DND-41 (cell line): ENCODE measurements at regions not wholly inside any gene's neighbourhood (a gene's known extent, or its start where the extent isn't known, plus 50 kb on each side); places are given as distances from the start of the nearest gene placed in this dataset.

Experiments used
- ATAC-seq: fragments of 200-7000 bp; cut with Tn5 transposase; 3 replicates; pipeline ENCODE4 v1.9.1; 2021; ENCODE audit warnings: low read depth; ENCODE audit not compliant: insufficient read depth
- DNase-seq: peaks from one replicate; pipeline ENCODE4 v3.0.0-alpha.2; 2020
- H2AFZ ChIP-seq: 2 replicates; pipeline ENCODE4 v1.6.0; 2012; ENCODE audit warnings: low read depth, low read length
- H3K27ac ChIP-seq: 2 replicates; pipeline ENCODE4 v1.5.1; 2012; ENCODE audit warnings: low read length, inconsistent platforms
- H3K27me3 ChIP-seq: fragments of 200-600 bp; sonication (generic); 2 replicates; pipeline ENCODE4 v1.6.0; 2012; ENCODE audit warnings: low read length, mild to moderate bottlenecking, inconsistent platforms; ENCODE audit not compliant: insufficient read depth, poor library complexity
- H3K36me3 ChIP-seq: 2 replicates; pipeline ENCODE4 v1.5.1; 2012; ENCODE audit warnings: low read length, inconsistent platforms; ENCODE audit not compliant: insufficient read depth
- H3K4me1 ChIP-seq: 2 replicates; pipeline ENCODE4 v1.5.1; 2012; ENCODE audit warnings: mild to moderate bottlenecking, low read length; ENCODE audit not compliant: insufficient read depth
- H3K4me2 ChIP-seq: 2 replicates; pipeline ENCODE4 v1.6.0; 2012; ENCODE audit warnings: mild to moderate bottlenecking, moderate library complexity, low read length, inconsistent platforms; ENCODE audit not compliant: insufficient read depth
- H3K4me3 ChIP-seq, 2 experiments: fragments of 200-600 bp in 1 of 2; shearing (Covaris generic) in 1 of 2; 2 replicates each; pipeline ENCODE4 v1.5.1; 2012 to 2016; ENCODE audit warnings: inconsistent platforms in 2 of 2, low read length in 2 of 2, mild to moderate bottlenecking in 2 of 2, low read depth in 1 of 2, moderate library complexity in 1 of 2
- H3K79me2 ChIP-seq: 2 replicates; pipeline ENCODE4 v1.6.0; 2012; ENCODE audit warnings: low read length, inconsistent platforms; ENCODE audit not compliant: insufficient read depth
- H3K9ac ChIP-seq: 2 replicates; pipeline ENCODE4 v1.6.0; 2012; ENCODE audit warnings: low read depth, mild to moderate bottlenecking, inconsistent platforms, low read length, moderate library complexity
- H3K9me3 ChIP-seq: 2 replicates; pipeline ENCODE4 v1.5.1; 2012; ENCODE audit warnings: low read length, moderate library complexity, mild to moderate bottlenecking, inconsistent platforms; ENCODE audit not compliant: insufficient read depth, severe bottlenecking
- H4K20me1 ChIP-seq: 2 replicates; pipeline ENCODE4 v1.6.0; 2012; ENCODE audit warnings: low read length; ENCODE audit not compliant: insufficient read depth
- EZH2 ChIP-seq: IDR thresholded peaks from 3 replicates; pipeline ENCODE4 v1.6.1; 2012; ENCODE audit warnings: borderline replicate concordance, low read depth, mild to moderate bottlenecking, moderate library complexity, low read length, inconsistent platforms; ENCODE audit not compliant: severe bottlenecking
- TF ChIP-seq, protein P1 (sequence below): IDR thresholded peaks from 2 replicates; pipeline ENCODE4 v1.5.1; 2012; ENCODE audit warnings: borderline replicate concordance, low read length, moderate library complexity, mild to moderate bottlenecking; ENCODE audit not compliant: poor library complexity, severe bottlenecking; ENCODE audit errors: extremely low read depth

DNA sequence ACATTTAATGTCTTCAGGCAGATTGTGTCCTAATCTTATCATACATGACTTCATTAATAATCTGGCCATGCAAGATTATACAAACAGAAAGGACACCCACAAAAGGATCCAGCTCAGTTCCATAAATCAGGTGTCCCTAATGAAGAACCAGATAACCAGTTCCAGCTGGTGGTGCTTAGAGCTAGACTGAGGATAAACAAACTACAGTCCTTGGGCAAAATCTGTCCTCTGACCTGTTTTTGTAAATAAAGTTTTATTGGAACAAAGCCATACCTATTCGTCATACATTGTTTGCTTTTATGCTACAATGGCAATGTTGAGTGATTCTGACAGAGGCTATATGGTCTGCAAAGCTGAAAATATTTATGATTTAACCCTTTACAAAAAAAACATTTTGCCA lies 199.5 kb downstream of the MID1IP1 start:
- H3K9ac ChIP-seq, result no peak overlapping the region
- TF ChIP-seq, protein P1, sequence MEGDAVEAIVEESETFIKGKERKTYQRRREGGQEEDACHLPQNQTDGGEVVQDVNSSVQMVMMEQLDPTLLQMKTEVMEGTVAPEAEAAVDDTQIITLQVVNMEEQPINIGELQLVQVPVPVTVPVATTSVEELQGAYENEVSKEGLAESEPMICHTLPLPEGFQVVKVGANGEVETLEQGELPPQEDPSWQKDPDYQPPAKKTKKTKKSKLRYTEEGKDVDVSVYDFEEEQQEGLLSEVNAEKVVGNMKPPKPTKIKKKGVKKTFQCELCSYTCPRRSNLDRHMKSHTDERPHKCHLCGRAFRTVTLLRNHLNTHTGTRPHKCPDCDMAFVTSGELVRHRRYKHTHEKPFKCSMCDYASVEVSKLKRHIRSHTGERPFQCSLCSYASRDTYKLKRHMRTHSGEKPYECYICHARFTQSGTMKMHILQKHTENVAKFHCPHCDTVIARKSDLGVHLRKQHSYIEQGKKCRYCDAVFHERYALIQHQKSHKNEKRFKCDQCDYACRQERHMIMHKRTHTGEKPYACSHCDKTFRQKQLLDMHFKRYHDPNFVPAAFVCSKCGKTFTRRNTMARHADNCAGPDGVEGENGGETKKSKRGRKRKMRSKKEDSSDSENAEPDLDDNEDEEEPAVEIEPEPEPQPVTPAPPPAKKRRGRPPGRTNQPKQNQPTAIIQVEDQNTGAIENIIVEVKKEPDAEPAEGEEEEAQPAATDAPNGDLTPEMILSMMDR, result no peak
- TF ChIP-seq EZH2, result no peak
- DNase-seq, result no peak

DNA sequence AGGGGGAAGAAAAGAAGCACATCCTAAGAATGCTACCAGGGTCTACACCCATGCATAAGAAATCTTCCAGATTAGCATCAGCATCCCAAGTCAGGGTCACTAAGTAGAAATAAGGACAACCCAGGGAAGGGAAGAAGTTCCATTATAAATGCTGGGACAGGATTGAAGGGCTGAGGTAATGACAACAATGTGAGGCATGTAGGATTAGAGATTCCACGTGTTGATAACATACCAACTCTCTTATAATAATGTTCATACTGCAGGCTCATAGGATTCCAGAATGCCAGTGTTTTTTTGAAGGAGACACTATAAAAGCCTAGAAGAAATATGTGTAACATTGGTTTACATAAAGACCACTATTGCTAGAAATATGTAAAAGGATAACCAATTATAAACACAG lies 201.2 kb downstream of the MID1IP1 start:
- Histone ChIP-seq H3K27ac (no peak overlapping the region), H3K36me3 (no peaks in the 10 kb centered on the region), H3K9me3 (no peaks in the 10 kb centered on the region), H2AFZ (no peak overlapping the region), H3K4me2 (no peak overlapping the region), H3K27me3 (no peaks in the 10 kb centered on the region), H3K9ac (no peak overlapping the region), H3K79me2 (no peaks in the 10 kb centered on the region), H3K4me1 (no peaks in the 10 kb centered on the region), H4K20me1 (no peaks in the 10 kb centered on the region), H3K4me3 (no peak overlapping the region)
- ATAC-seq, result no peak
- no peak for TF ChIP-seq EZH2
- TF ChIP-seq, protein P1, result no peak
- DNase-seq, result no peak

More for the DNA sequence above, 199.5 kb downstream of the MID1IP1 start:
- H3K79me2 ChIP-seq, result no peaks in the 10 kb centered on the region
- no peaks in the 10 kb centered on the region for H3K9me3 ChIP-seq
- no peaks in the 10 kb centered on the region for H4K20me1 ChIP-seq
- H3K4me1 ChIP-seq, result no peaks in the 10 kb centered on the region
- no peaks in the 10 kb centered on the region for H3K36me3 ChIP-seq
- H3K4me3 ChIP-seq, result no peak overlapping the region
- H3K27ac ChIP-seq, result no peak overlapping the region
- no peak overlapping the region for H2AFZ ChIP-seq
- no peak overlapping the region for H3K4me2 ChIP-seq
- ATAC-seq, result no peak
- no peaks in the 10 kb centered on the region for H3K27me3 ChIP-seq

DNA sequence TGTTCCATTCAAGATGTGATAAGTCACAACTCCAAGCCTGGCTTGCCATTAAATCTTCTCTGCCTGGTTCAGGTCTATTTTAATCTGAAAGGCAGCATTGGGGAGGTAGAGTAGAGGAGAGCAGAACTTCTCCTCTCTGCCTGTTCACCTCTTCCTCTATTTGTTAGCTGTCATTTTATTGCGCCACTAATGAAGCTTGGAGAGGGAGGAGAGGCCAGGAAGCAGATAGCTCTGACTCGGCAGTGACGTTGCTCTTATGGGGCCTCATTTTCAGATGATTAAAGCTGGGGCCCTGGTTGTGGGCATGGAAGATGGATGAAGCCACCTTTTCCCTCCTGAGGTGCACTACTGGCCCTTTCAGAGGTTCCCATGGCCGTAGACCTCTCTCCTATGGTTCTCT lies 207.3 kb downstream of the MID1IP1 start:
- TF ChIP-seq, protein P1, result no peak
- no peak for TF ChIP-seq EZH2
- H3K4me3 ChIP-seq, result no peak overlapping the region

More for the DNA sequence above, 207.3 kb downstream of the MID1IP1 start:
- H3K4me1 ChIP-seq, result no peaks in the 10 kb centered on the region
- no peaks in the 10 kb centered on the region for H3K27me3 ChIP-seq
- no peak overlapping the region for H3K27ac ChIP-seq
- no peaks in the 10 kb centered on the region for H3K9me3 ChIP-seq
- no peaks in the 10 kb centered on the region for H3K79me2 ChIP-seq
- ATAC-seq (no peak), DNase-seq (no peak)
- no peaks in the 10 kb centered on the region for H4K20me1 ChIP-seq
- H3K4me2 ChIP-seq, result no peak overlapping the region
- no peak overlapping the region for H2AFZ ChIP-seq
- no peaks in the 10 kb centered on the region for H3K36me3 ChIP-seq
- no peak overlapping the region for H3K9ac ChIP-seq
